Right atrium auricular region (tissue), 2 donors: ENCODE measurements at regions not wholly inside any gene's neighbourhood (a gene's known extent, or its start where the extent isn't known, plus 50 kb on each side); places are given as distances from the start of the nearest gene placed in this dataset.

Source experiments
- DNase-seq: peaks from one replicate; pipeline ENCODE4 v3.0.0-alpha.2; 2019; ENCODE audit warnings: low spot score
- H3K27ac ChIP-seq, 2 donors: fragments of 200-600 bp; sonication (generic); 1 replicate in 1 of 2; 2 replicates in 1 of 2; pipeline ENCODE4 v1.5.1; 2016 to 2019
- H3K27me3 ChIP-seq, 2 donors: fragments of 200-600 bp; sonication (generic); one replicate each; pipeline versions ENCODE4 v1.5.1 to v1.6.0; 2017 to 2019
- H3K36me3 ChIP-seq: fragments of 200-600 bp; sonication (generic); one replicate; pipeline ENCODE4 v1.5.1; 2016
- H3K4me1 ChIP-seq, 2 donors: fragments of 200-600 bp; sonication (generic); one replicate each; pipeline versions ENCODE4 v1.5.1 to v1.6.0; 2017 to 2019
- H3K4me3 ChIP-seq, 2 donors: fragments of 200-600 bp; sonication (generic); 1 replicate in 1 of 2; 2 replicates in 1 of 2; pipeline ENCODE4 v1.5.1; 2017 to 2019; ENCODE audit warnings: mild to moderate bottlenecking in 1 of 2, moderate library complexity in 1 of 2
- H3K9me3 ChIP-seq, 2 donors: fragments of 200-600 bp; sonication (generic); one replicate each; pipeline ENCODE4 v1.5.1; 2019
- TF ChIP-seq, protein P1 (sequence below), 2 donors: fragments of 200-600 bp; sonication (generic); IDR thresholded peaks; one replicate each; pipeline ENCODE4 v1.5.1; 2019; ENCODE audit warnings: antibody characterized with exemption in 2 of 2

GRCh38 chr2:226307487-226308322 is 491.9 kb downstream of the IRS1 start:
- Histone ChIP-seq H3K9me3 (no peaks in the 10 kb centered on the region), H3K27me3 (no peaks in the 10 kb centered on the region), H3K4me1 (no peaks in the 10 kb centered on the region), H3K4me3 (no peak overlapping the region), H3K27ac (no peak overlapping the region), H3K36me3 (no peaks in the 10 kb centered on the region)
- TF ChIP-seq, protein P1, sequence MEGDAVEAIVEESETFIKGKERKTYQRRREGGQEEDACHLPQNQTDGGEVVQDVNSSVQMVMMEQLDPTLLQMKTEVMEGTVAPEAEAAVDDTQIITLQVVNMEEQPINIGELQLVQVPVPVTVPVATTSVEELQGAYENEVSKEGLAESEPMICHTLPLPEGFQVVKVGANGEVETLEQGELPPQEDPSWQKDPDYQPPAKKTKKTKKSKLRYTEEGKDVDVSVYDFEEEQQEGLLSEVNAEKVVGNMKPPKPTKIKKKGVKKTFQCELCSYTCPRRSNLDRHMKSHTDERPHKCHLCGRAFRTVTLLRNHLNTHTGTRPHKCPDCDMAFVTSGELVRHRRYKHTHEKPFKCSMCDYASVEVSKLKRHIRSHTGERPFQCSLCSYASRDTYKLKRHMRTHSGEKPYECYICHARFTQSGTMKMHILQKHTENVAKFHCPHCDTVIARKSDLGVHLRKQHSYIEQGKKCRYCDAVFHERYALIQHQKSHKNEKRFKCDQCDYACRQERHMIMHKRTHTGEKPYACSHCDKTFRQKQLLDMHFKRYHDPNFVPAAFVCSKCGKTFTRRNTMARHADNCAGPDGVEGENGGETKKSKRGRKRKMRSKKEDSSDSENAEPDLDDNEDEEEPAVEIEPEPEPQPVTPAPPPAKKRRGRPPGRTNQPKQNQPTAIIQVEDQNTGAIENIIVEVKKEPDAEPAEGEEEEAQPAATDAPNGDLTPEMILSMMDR (IDR thresholded peaks at IDR 0.05), result no peak
- no peak for DNase-seq

- no peaks in the 10 kb centered on the region for H3K27me3 ChIP-seq
- no peak overlapping the region for H3K4me3 ChIP-seq
- no peaks in the 10 kb centered on the region for H3K4me1 ChIP-seq
- no peak overlapping the region for H3K27ac ChIP-seq
- DNase-seq, result no peak
- no peaks in the 10 kb centered on the region for H3K36me3 ChIP-seq
- TF ChIP-seq, protein P1 (IDR thresholded peaks at IDR 0.05), result no peak
- no peaks in the 10 kb centered on the region for H3K9me3 ChIP-seq
Measured at GRCh38 chr2:226306969-226307368, 492.7 kb downstream of the IRS1 start.

DNA sequence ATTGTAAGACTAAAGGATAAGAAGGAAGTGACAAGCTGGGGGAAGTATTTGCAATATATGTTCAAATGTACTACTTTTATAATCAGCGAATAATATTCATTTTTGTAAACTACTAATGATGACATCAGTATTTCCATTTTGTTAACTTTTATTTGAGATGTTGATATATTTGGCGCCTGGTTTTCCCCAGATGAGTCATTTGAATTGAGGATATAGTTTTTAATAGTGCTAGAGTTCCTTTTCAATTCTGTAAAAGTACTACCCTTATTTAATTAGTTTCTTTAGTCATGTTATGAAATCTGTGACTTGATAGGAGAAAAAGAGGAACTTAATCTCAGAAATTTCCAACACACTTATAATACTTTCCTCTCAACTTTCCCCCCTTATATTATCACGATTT is 495.3 kb downstream of the IRS1 start:
- H3K27me3 ChIP-seq, result no peaks in the 10 kb centered on the region
- H3K4me3 ChIP-seq, result no peak overlapping the region
- DNase-seq, result no peak
- TF ChIP-seq, protein P1 (IDR thresholded peaks at IDR 0.05), result no peak
- H3K9me3 ChIP-seq, result no peaks in the 10 kb centered on the region
- H3K4me1 ChIP-seq, result no peaks in the 10 kb centered on the region
- H3K36me3 ChIP-seq, result no peaks in the 10 kb centered on the region
- no peak overlapping the region for H3K27ac ChIP-seq

DNA sequence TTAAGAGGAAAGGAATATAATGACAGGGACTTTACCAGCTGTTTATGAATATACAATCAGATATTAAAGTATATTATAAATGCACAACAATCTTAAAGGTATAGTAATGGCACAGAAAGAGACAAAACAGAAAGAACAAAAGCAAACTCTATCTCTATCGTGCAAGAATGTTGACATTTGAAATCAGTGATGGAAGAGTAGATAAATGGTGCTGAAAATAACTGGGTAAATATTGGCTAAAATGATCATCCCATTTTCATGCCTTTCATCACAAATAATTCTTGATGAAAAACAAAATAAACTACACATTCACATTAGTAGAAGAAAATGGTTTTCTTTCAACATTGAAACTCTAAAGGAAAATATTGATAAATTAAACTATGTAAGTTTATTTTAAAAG is 495.9 kb downstream of the IRS1 start:
- no peak overlapping the region for H3K4me3 ChIP-seq
- TF ChIP-seq, protein P1 (IDR thresholded peaks at IDR 0.05), result no peak
- H3K9me3 ChIP-seq, result no peaks in the 10 kb centered on the region
- no peaks in the 10 kb centered on the region for H3K4me1 ChIP-seq
- H3K36me3 ChIP-seq, result no peaks in the 10 kb centered on the region
- no peaks in the 10 kb centered on the region for H3K27me3 ChIP-seq
- no peak for DNase-seq
- H3K27ac ChIP-seq, result no peak overlapping the region

- no peak overlapping the region for H3K4me3 ChIP-seq
- no peaks in the 10 kb centered on the region for H3K9me3 ChIP-seq
- TF ChIP-seq, protein P1 (IDR thresholded peaks at IDR 0.05), result no peak
- H3K4me1 ChIP-seq, result no peaks in the 10 kb centered on the region
- no peak overlapping the region for H3K27ac ChIP-seq
- H3K36me3 ChIP-seq, result no peaks in the 10 kb centered on the region
- H3K27me3 ChIP-seq, result no peaks in the 10 kb centered on the region
- no peak for DNase-seq
Measured at GRCh38 chr2:226300196-226300886, 499.3 kb downstream of the IRS1 start.
